ENCODE measurements at regions not wholly inside any gene's neighbourhood (a gene's known extent, or its start where the extent isn't known, plus 50 kb on each side); places are given as distances from the start of the nearest gene placed in this dataset.

- Histone ChIP-seq H3K36me3 (ENCODE audit: control insufficient read depth in 2 of 2, insufficient read depth in 1 of 2, low read length in 2 of 2) (no peaks in the 10 kb centered on the region), H3K9me3 (ENCODE audit: control insufficient read depth, insufficient read depth, low read depth, low read length) (no peaks in the 10 kb centered on the region), H3K4me1 (ENCODE audit: control insufficient read depth, insufficient read depth, low read length) (no peaks in the 10 kb centered on the region), H3K4me3 (ENCODE audit: low read depth, low read length) (no peak overlapping the region), H3K27ac (ENCODE audit: extremely low read depth, low read depth, low read length) (no peak overlapping the region)
- TF ChIP-seq ZNF549 (tag by site-specific recombination; IDR thresholded peaks at IDR 0.05) = no peak
- no peak for TF ChIP-seq ZNF274 (IDR thresholded peaks at IDR 0.05; ENCODE audit: low read length)
- no peak for TF ChIP-seq ZNF274 (tag by site-specific recombination; IDR thresholded peaks at IDR 0.05; ENCODE audit: borderline replicate concordance)
- TF ChIP-seq ZNF202 (tag by site-specific recombination; IDR thresholded peaks at IDR 0.05; ENCODE audit: borderline replicate concordance) = no peak
- no peak for TF ChIP-seq TRIM28 (IDR thresholded peaks at IDR 0.05; ENCODE audit: borderline replicate concordance, low read length)
- no peak for TF ChIP-seq KLF1 (tag by site-specific recombination; IDR thresholded peaks at IDR 0.05)
- no peak for TF ChIP-seq ZNF658 (tag by site-specific recombination; IDR thresholded peaks at IDR 0.05)
- no peak for TF ChIP-seq ZNF280D (tag by site-specific recombination; IDR thresholded peaks at IDR 0.05)
- TF ChIP-seq YY2 (tag by site-specific recombination; IDR thresholded peaks at IDR 0.05) = no peak
- TF ChIP-seq ZNF335 (tag by site-specific recombination; conservative IDR thresholded peaks at IDR 0.05) = no peak
- TF ChIP-seq MYNN (tag by site-specific recombination; IDR thresholded peaks at IDR 0.05; ENCODE audit: borderline replicate concordance) = no peak
- CTCF ChIA-PET = interaction anchor here (0.8 kb wide), 1 partner anchor 128 kb away, joined by 3 read pairs; no protein-coding TSS in a partner anchor
- POLR2A ChIA-PET = no interaction called here
These were observed 78.5 kb downstream of the MID1IP1 start for GRCh38 chrX:38879631-38880220.

- no peaks in the 10 kb centered on the region for H3K9me3 ChIP-seq (ENCODE audit: control insufficient read depth, insufficient read depth, low read depth, low read length)
- TF ChIP-seq PRDM2 (tag by site-specific recombination; IDR thresholded peaks at IDR 0.05; ENCODE audit: borderline replicate concordance) = no peak
- TF ChIP-seq ZNF18 (tag by site-specific recombination; IDR thresholded peaks at IDR 0.05) = no peak
- TF ChIP-seq PRDM6 (tag by site-specific recombination; IDR thresholded peaks at IDR 0.05) = no peak
- H3K36me3 ChIP-seq (ENCODE audit: control insufficient read depth in 2 of 2, insufficient read depth in 1 of 2, low read length in 2 of 2) = no peaks in the 10 kb centered on the region
- CTCF ChIA-PET = interaction anchor here (0.8 kb wide), 1 partner anchor 129 kb away, joined by 3 read pairs; no protein-coding TSS in a partner anchor
- H3K4me1 ChIP-seq (ENCODE audit: control insufficient read depth, insufficient read depth, low read length) = no peaks in the 10 kb centered on the region
- POLR2A ChIA-PET = no interaction called here
- H3K27ac ChIP-seq (ENCODE audit: extremely low read depth, low read depth, low read length) = no peak overlapping the region
- H3K4me3 ChIP-seq (ENCODE audit: low read depth, low read length) = no peak overlapping the region
These were observed 79.1 kb downstream of the MID1IP1 start for GRCh38 chrX:38880296-38880854.

Measured in HEK293 (cell line).